Glutamatergic neuron (in vitro differentiated cells): ENCODE measurements at regions not wholly inside any gene's neighbourhood (a gene's known extent, or its start where the extent isn't known, plus 50 kb on each side); places are given as distances from the start of the nearest gene placed in this dataset.

Experiments used
- DNase-seq: peaks from one replicate; pipeline ENCODE4 v3.0.0; 2022
- H3K27ac Mint-ChIP-seq: one replicate; pipeline ENCODE4 v1.8.0; 2020; ENCODE audit warnings: mild to moderate bottlenecking, mixed read lengths, inconsistent platforms; ENCODE audit not compliant: unreplicated experiment
- H3K27me3 Mint-ChIP-seq: one replicate; pipeline ENCODE4 v1.8.0; 2020; ENCODE audit warnings: mild to moderate bottlenecking, moderate library complexity, mixed read lengths, inconsistent platforms; ENCODE audit not compliant: unreplicated experiment
- H3K36me3 Mint-ChIP-seq: one replicate; pipeline ENCODE4 v1.8.0; 2020; ENCODE audit warnings: mild to moderate bottlenecking, mixed read lengths, inconsistent platforms; ENCODE audit not compliant: unreplicated experiment
- H3K4me1 Mint-ChIP-seq: one replicate; pipeline ENCODE4 v1.8.0; 2020; ENCODE audit warnings: mild to moderate bottlenecking, low read depth, mixed read lengths, inconsistent platforms; ENCODE audit not compliant: unreplicated experiment
- H3K4me3 Mint-ChIP-seq: one replicate; pipeline ENCODE4 v1.8.0; 2020; ENCODE audit warnings: mild to moderate bottlenecking, mixed read lengths, inconsistent platforms; ENCODE audit not compliant: unreplicated experiment
- H3K9me3 Mint-ChIP-seq: one replicate; pipeline ENCODE4 v1.8.0; 2020; ENCODE audit warnings: mild to moderate bottlenecking, moderate library complexity, mixed read lengths, inconsistent platforms; ENCODE audit not compliant: unreplicated experiment
- CTCF ChIP-seq: fragments of 200-600 bp; sonication (generic); IDR thresholded peaks from one replicate; pipeline ENCODE4 v1.5.0; 2021; ENCODE audit not compliant: partially characterized antibody, unreplicated experiment

DNA sequence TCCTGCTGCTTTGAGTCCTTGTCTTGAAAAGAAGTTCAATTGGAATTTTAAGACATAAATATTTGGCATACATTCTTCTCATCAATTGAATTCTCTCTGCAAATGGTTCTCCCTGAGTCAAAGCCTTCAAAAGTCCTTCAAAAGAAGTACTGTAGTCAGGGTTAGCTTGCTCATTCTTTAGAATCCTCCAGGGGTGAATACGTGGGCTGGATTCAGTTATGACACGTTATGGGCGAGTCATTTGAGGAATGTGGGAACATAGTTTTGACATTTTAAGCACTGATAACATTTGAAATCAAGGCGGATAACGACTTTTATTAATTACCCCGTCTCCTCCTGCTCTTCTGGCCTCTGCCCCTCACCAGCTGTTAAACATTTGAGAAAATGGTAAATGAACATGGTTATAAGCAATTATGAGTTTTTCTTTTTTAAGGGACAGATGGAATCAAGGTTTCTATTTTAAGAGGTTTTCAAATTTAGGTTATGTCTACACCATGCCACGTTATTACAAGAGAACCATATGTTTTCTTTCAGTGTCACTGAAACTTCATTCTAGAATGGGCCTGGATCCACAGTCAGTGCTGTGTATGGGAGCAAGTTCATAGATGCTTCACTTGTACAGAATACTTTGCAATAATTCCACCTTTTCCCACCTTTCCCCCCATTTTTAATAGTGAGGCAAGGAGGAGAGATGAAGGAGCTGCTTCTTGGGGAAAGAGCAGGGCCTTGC lies 273.1 kb downstream of the TSN start:
- Mint-ChIP-seq H3K9me3 (peaks cover 3% of the 10 kb centered on the region), H3K4me3 (no peak overlapping the region), H3K36me3 (no peaks in the 10 kb centered on the region), H3K27me3 (no peaks in the 10 kb centered on the region), H3K4me1 (peaks cover 4% of the 10 kb centered on the region), H3K27ac (no peak overlapping the region)
- no peak for TF ChIP-seq CTCF
- no peak for DNase-seq

- Mint-ChIP-seq H3K9me3 (peaks cover 3% of the 10 kb centered on the region), H3K36me3 (no peaks in the 10 kb centered on the region), H3K4me1 (peaks cover 5% of the 10 kb centered on the region), H3K27ac (no peak overlapping the region), H3K27me3 (no peaks in the 10 kb centered on the region), H3K4me3 (no peak overlapping the region)
- no peak for DNase-seq
- no peak for TF ChIP-seq CTCF
These were observed 274.0 kb downstream of the TSN start for GRCh38 chr2:122029456-122029855.

GRCh38 chr2:122029945-122030344 lies 274.5 kb downstream of the TSN start:
- peaks cover 10% of the 10 kb centered on the region for H3K4me1 Mint-ChIP-seq
- no peak overlapping the region for H3K4me3 Mint-ChIP-seq
- H3K36me3 Mint-ChIP-seq = no peaks in the 10 kb centered on the region
- no peak overlapping the region for H3K27ac Mint-ChIP-seq
- H3K27me3 Mint-ChIP-seq = no peaks in the 10 kb centered on the region
- no peak for DNase-seq
- no peak for TF ChIP-seq CTCF
- H3K9me3 Mint-ChIP-seq = peaks cover 3% of the 10 kb centered on the region

DNA sequence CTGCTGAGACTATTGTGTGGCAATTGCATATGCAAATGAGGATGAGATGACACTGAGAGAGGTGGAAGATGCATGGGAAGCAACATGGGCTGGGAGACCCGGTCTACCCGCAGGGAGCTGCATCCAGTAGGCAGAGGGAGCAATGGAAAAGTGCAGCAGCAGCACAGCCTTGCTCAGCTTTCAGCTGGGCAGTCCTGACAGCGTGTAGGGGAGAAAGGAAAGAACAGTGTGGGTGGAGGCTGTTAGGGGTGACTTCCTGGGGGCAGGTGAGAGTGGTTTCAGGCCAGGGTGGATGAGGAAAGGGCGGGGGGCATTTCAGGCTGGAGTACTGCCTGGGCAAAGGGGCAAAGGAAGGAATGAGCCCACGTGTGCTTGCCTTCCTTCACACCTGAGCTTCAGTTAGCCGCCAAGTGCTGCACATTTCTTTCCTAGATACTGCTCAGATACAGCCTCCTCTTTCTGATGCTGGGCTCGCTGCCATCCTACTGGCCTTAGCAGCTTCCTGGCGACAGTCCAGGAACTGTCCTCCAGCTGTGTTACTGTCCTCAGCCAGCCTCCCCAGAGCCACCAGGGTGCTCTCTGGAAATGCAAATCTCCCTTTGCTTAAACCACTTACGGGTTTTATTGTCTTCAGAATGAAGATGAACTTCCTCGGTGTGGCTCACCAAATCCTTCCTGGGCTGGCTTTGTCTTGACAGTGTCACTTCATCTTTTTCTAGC lies 276.3 kb downstream of the TSN start:
- H3K4me3 Mint-ChIP-seq = no peak overlapping the region
- H3K27ac Mint-ChIP-seq = no peak overlapping the region
- H3K9me3 Mint-ChIP-seq = peaks cover 3% of the 10 kb centered on the region
- no peak for DNase-seq
- H3K27me3 Mint-ChIP-seq = no peaks in the 10 kb centered on the region
- H3K4me1 Mint-ChIP-seq = peaks cover 13% of the 10 kb centered on the region
- no peaks in the 10 kb centered on the region for H3K36me3 Mint-ChIP-seq
- no peak for TF ChIP-seq CTCF

- no peak for TF ChIP-seq CTCF
- H3K36me3 Mint-ChIP-seq = no peaks in the 10 kb centered on the region
- peaks cover 3% of the 10 kb centered on the region for H3K9me3 Mint-ChIP-seq
- H3K27ac Mint-ChIP-seq = peak overlapping the region; percentile 14
- no peaks in the 10 kb centered on the region for H3K27me3 Mint-ChIP-seq
- DNase-seq = no peak
- H3K4me3 Mint-ChIP-seq = no peak overlapping the region
- peaks cover 13% of the 10 kb centered on the region for H3K4me1 Mint-ChIP-seq
These were observed 276.8 kb downstream of the TSN start for GRCh38 chr2:122032264-122032645.
